HepG2 (cell line): ENCODE measurements at regions not wholly inside any gene's neighbourhood (a gene's known extent, or its start where the extent isn't known, plus 50 kb on each side); places are given as distances from the start of the nearest gene placed in this dataset.
A peak's percentile ranks its signal among the peaks of the same experiment; 100 is the strongest.

Experiments used
- ATAC-seq: fragments of 200-7000 bp; cut with Tn5 transposase; 3 replicates; pipeline ENCODE4 v1.9.1; 2020; ENCODE audit warnings: mild to moderate bottlenecking, moderate library complexity
- BruUV-seq: library from RNA; stranded (reverse); fragments of 400-500 nt; replicated peaks from 2 replicates; lab custom pipeline; 2021; lab: Mats Ljungman, UMichigan
- CTCF ChIA-PET: fragments of 300-600 bp; formaldehyde crosslinking; extraction: SDS; loops from one replicate; lab custom pipeline; 2021; ENCODE audit warnings: low total read pairs, inconsistent platforms, low intra/inter-chr PET ratio; lab: Yijun Ruan, JAX
- POLR2A ChIA-PET: fragments of 350-600 bp; sonication (Branson Sonifier 250); formaldehyde crosslinking; loops from one replicate; lab custom pipeline; 2020; ENCODE audit warnings: antibody characterized with exemption, inconsistent platforms; lab: Yijun Ruan, JAX
- DNase-seq: peaks from one replicate; pipeline ENCODE4 v3.0.0-alpha.2; 2015; ENCODE audit warnings: low spot score
- FAIRE-seq: peaks from 3 replicates; lab custom pipeline; 2011; peaks lifted over from hg19 to GRCh38; lab: Jason Lieb, UNC
- H2AFZ ChIP-seq: one replicate; pipeline ENCODE4 v1.6.1; 2011; ENCODE audit warnings: low read length, inconsistent platforms
- H3K27ac ChIP-seq: fragments of 300-600 bp; 3 replicates; pipeline ENCODE4 v1.8.0; 2011; ENCODE audit warnings: mixed run types, mild to moderate bottlenecking, mixed read lengths, low read length, inconsistent platforms; ENCODE audit not compliant: insufficient read depth; ENCODE audit errors: extremely low read length
- H3K27me3 ChIP-seq, 2 experiments: fragments of 200-600 bp in 1 of 2; 2 replicates in 1 of 2; 3 replicates in 1 of 2; pipeline versions ENCODE4 v1.6.0 to v1.8.0; 2011; ENCODE audit warnings: low read length in 2 of 2, mild to moderate bottlenecking in 2 of 2, moderate library complexity in 2 of 2, inconsistent platforms in 1 of 2; ENCODE audit not compliant: insufficient read depth in 2 of 2, control insufficient read depth in 1 of 2
- H3K36me3 ChIP-seq, 2 experiments: fragments of 200-600 bp in 1 of 2; replicated peaks in 1 of 2; 2 replicates in 1 of 2; 3 replicates in 1 of 2; pipeline versions ENCODE4 v1.5.1 to v1.8.0; 2011; ENCODE audit warnings: low read length in 2 of 2, inconsistent platforms in 1 of 2; ENCODE audit not compliant: insufficient read depth in 2 of 2, control insufficient read depth in 1 of 2
- H3K4me1 ChIP-seq: 2 replicates; pipeline ENCODE4 v1.5.1; 2012; ENCODE audit warnings: low read length, inconsistent platforms; ENCODE audit not compliant: insufficient read depth
- H3K4me2 ChIP-seq: 2 replicates; pipeline ENCODE4 v1.6.0; 2011; ENCODE audit warnings: low read depth, low read length, inconsistent platforms
- H3K4me3 ChIP-seq, 3 experiments: fragments of 200-600 bp in 1 of 3; sonication (generic), shearing (Covaris generic) in 1 of 3; replicated peaks in 1 of 3; 2 replicates each; pipeline ENCODE4 v1.5.1; 2011 to 2016; ENCODE audit warnings: low read length in 3 of 3, inconsistent platforms in 2 of 3, low read depth in 2 of 3, mild to moderate bottlenecking in 2 of 3, control low read depth in 1 of 3, mixed read lengths in 1 of 3; ENCODE audit not compliant: insufficient read depth in 1 of 3
- H3K79me2 ChIP-seq: one replicate; pipeline ENCODE4 v1.6.1; 2011; ENCODE audit warnings: low read length, inconsistent platforms; ENCODE audit not compliant: insufficient read depth
- H3K9ac ChIP-seq: 2 replicates; pipeline ENCODE4 v1.6.0; 2011; ENCODE audit warnings: mild to moderate bottlenecking, low read depth, low read length, inconsistent platforms; ENCODE audit not compliant: insufficient read depth
- H3K9me3 ChIP-seq: 2 replicates; pipeline ENCODE4 v1.5.1; 2012; ENCODE audit warnings: mild to moderate bottlenecking, low read length
- H4K20me1 ChIP-seq: 2 replicates; pipeline ENCODE4 v1.6.0; 2011; ENCODE audit warnings: inconsistent platforms, mild to moderate bottlenecking, low read length, moderate library complexity; ENCODE audit not compliant: insufficient read depth
- FOSL2 ChIP-seq: sonication (generic); formaldehyde crosslinking; IDR thresholded peaks from 2 replicates; pipeline ENCODE4 v1.4.0; 2020; ENCODE audit warnings: missing genetic modification reagents
- POLR2AphosphoS5 ChIP-seq: IDR thresholded peaks from 2 replicates; pipeline ENCODE4 v1.6.1; 2012; ENCODE audit warnings: low read depth, low read length
- PRDM15 ChIP-seq: sonication (generic); formaldehyde crosslinking; IDR thresholded peaks from 2 replicates; pipeline ENCODE4 v1.4.0; 2020; ENCODE audit warnings: missing genetic modification reagents
- SMC3 ChIP-seq: IDR thresholded peaks from 2 replicates; pipeline ENCODE4 v1.6.1; 2011; ENCODE audit warnings: low read length, improper control_type of control experiment
- ZNF451 ChIP-seq: sonication (generic); formaldehyde crosslinking; IDR thresholded peaks from 2 replicates; pipeline ENCODE4 v1.5.0; 2020; ENCODE audit warnings: mild to moderate bottlenecking, missing genetic modification reagents
- ZNF672 ChIP-seq: sonication (generic); formaldehyde crosslinking; IDR thresholded peaks from 2 replicates; pipeline ENCODE4 v1.8.1; 2022; ENCODE audit warnings: missing genetic modification reagents
- WGBS: methylation state at CpG from one replicate; pipeline ENCODE4 v1.1.6; 2017; ENCODE audit warnings: low lambda C conversion rate; 5-methylcytosine and 5-hydroxymethylcytosine counted together
- in situ Hi-C: cut with HindIII; loops from 2 replicates; pipeline ENCODE4 v1.10.0; 2017; ENCODE audit warnings: low pct_unique_long_range_greater_than_20kb; ENCODE audit not compliant: extremely low pct_ligation_motif_present
- intact Hi-C: fragments of 100-400 bp; cut with micrococcal nuclease; formaldehyde crosslinking; loops from one replicate; pipeline ENCODE4 v1.10.0; 2022; ENCODE audit not compliant: unreplicated experiment
- TF ChIP-seq, protein P1 (sequence below): sonication (generic); formaldehyde crosslinking; IDR thresholded peaks from 2 replicates; pipeline ENCODE4 v1.4.0; 2020; ENCODE audit warnings: mild to moderate bottlenecking, missing genetic modification reagents

DNA sequence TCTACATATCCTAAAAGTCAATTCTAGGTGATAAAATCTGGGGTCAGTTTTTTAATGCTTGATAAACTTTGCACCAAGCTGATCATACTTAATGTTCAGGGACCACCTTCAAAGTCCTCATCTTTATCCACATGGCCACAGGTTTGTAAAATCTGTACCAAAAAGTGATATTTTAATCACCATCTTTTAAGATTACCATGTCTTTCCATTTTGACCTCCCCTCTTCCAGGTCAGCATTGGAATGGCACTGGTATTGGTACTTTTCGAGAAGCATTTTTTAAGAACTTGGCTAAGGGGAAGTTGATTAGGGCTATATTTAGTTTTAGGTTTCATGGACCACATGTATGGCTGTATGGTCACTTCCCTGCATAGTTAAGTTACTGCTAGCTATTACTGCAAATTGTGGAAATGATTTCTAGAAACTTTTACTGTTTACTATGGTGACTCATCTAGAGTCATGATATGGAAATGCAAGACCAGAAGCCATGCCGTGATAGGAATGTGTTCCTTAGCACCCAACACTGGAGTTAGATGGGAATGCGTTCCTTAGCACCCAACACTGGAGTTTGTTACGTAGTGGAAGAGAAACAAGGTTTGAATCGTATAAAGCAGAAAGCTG is 50.8 kb upstream of the ABLIM1 start:
- H3K4me3 ChIP-seq, result no peak overlapping the region
- no peak overlapping the region for H3K9ac ChIP-seq
- no peaks in the 10 kb centered on the region for H3K9me3 ChIP-seq
- CTCF ChIA-PET, result no interaction called here
- ATAC-seq, result no peak
- no TSS peak for BruUV-seq
- FAIRE-seq, result no peak
- WGBS, result 34% methylated on average over 5 of the region's 5 CpGs
- intact Hi-C loops, result no loop called here
- H4K20me1 ChIP-seq, result no peaks in the 10 kb centered on the region
- H3K36me3 ChIP-seq, result no peaks in the 10 kb centered on the region
- H2AFZ ChIP-seq, result no peak overlapping the region
- peaks cover 1% of the 10 kb centered on the region for H3K4me1 ChIP-seq
- H3K27me3 ChIP-seq, result peaks cover 0 to 4% of the 10 kb centered on the region in 2 experiments; a peak in 2 of 5 replicates
- POLR2A ChIA-PET, result no interaction called here
- no peak overlapping the region for H3K4me2 ChIP-seq
- DNase-seq, result peak; percentile 13
- TF ChIP-seq FOSL2 (CRISPR knock-in tag) (0 out of 2 replicates have a peak, but pooled peaks have one; percentile 36), SMC3 (no peak), ZNF451 (no peak), PRDM15 (no peak)
- H3K27ac ChIP-seq, result no peak overlapping the region
- no peaks in the 10 kb centered on the region for H3K79me2 ChIP-seq
- in situ Hi-C loops, result loop anchor here (10.0 kb wide), 1 partner anchor 404 kb away; no protein-coding TSS in a partner anchor

- Histone ChIP-seq H3K4me1 (peaks cover 12% of the 10 kb centered on the region), H3K4me2 (no peak overlapping the region), H3K27me3 (peaks cover 0 to 4% of the 10 kb centered on the region in 2 experiments; a peak in 2 of 5 replicates), H3K4me3 (no peak overlapping the region), H3K27ac (no peak overlapping the region)
- in situ Hi-C loops, result loop anchor here (10.0 kb wide), 1 partner anchor 405 kb away; no protein-coding TSS in a partner anchor
- POLR2A ChIA-PET, result no interaction called here
- TF ChIP-seq, protein P1, sequence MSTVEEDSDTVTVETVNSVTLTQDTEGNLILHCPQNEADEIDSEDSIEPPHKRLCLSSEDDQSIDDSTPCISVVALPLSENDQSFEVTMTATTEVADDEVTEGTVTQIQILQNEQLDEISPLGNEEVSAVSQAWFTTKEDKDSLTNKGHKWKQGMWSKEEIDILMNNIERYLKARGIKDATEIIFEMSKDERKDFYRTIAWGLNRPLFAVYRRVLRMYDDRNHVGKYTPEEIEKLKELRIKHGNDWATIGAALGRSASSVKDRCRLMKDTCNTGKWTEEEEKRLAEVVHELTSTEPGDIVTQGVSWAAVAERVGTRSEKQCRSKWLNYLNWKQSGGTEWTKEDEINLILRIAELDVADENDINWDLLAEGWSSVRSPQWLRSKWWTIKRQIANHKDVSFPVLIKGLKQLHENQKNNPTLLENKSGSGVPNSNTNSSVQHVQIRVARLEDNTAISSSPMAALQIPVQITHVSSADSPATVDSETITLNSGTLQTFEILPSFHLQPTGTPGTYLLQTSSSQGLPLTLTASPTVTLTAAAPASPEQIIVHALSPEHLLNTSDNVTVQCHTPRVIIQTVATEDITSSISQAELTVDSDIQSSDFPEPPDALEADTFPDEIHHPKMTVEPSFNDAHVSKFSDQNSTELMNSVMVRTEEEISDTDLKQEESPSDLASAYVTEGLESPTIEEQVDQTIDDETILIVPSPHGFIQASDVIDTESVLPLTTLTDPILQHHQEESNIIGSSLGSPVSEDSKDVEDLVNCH (CRISPR knock-in tag), result no peak
- TF ChIP-seq ZNF672 (CRISPR knock-in tag) (no peak), POLR2AphosphoS5 (no peak)
- TF ChIP-seq, all 625 proteins: peak for 0
- no peaks in the 10 kb centered on the region for H4K20me1 ChIP-seq
- ATAC-seq (no peak), FAIRE-seq (no peak), DNase-seq (no peak)
- H3K9me3 ChIP-seq, result no peaks in the 10 kb centered on the region
- no TSS peak for BruUV-seq
- H3K36me3 ChIP-seq, result no peaks in the 10 kb centered on the region
- intact Hi-C loops, result loop anchor here (10.0 kb wide), 1 partner anchor 415 kb away; no protein-coding TSS in a partner anchor
- CTCF ChIA-PET, result no interaction called here
- H3K9ac ChIP-seq, result no peak overlapping the region
- H3K79me2 ChIP-seq, result no peaks in the 10 kb centered on the region
- 39% methylated on average over 2 of the region's 2 CpGs for WGBS
- no peak overlapping the region for H2AFZ ChIP-seq
Observed at GRCh38 chr10:114709984-114710383, 51.9 kb upstream of the ABLIM1 start.
